ENCODE measurements at regions not wholly inside any gene's neighbourhood (a gene's known extent, or its start where the extent isn't known, plus 50 kb on each side); places are given as distances from the start of the nearest gene placed in this dataset.

- no peak for DNase-seq (ENCODE audit: low read depth, low spot score)
- TF ChIP-seq, protein P1, sequence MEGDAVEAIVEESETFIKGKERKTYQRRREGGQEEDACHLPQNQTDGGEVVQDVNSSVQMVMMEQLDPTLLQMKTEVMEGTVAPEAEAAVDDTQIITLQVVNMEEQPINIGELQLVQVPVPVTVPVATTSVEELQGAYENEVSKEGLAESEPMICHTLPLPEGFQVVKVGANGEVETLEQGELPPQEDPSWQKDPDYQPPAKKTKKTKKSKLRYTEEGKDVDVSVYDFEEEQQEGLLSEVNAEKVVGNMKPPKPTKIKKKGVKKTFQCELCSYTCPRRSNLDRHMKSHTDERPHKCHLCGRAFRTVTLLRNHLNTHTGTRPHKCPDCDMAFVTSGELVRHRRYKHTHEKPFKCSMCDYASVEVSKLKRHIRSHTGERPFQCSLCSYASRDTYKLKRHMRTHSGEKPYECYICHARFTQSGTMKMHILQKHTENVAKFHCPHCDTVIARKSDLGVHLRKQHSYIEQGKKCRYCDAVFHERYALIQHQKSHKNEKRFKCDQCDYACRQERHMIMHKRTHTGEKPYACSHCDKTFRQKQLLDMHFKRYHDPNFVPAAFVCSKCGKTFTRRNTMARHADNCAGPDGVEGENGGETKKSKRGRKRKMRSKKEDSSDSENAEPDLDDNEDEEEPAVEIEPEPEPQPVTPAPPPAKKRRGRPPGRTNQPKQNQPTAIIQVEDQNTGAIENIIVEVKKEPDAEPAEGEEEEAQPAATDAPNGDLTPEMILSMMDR (IDR thresholded peaks at IDR 0.05; ENCODE audit: low read depth, low read length), result no peak
Observed at GRCh38 chr12:24411948-24412347, 462.5 kb upstream of the SOX5 start.

DNA sequence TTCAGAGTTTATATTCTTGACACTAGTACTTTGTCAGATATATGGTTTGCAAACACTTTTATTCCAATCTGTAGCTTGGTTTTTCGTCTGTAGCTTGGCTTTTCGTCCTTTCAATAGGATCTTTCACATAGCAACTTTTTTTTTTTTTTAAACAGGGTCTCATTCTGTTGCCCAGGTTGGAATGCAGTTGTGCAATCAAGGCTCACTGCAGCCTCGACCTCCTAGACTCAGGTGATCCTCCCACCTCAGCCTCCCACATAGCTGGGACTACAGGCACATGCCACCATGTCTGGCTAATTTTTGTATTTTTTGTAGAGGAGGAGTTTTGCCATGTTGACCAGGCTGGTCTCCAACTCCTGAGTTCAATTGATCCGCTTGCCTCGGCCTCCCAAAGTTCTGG, 460.4 kb upstream of the SOX5 start:
- no peak overlapping the region for H3K4me3 ChIP-seq (ENCODE audit: low read depth, low read length)
- in situ Hi-C loops (cut with HindIII; ENCODE audit: low sequenced_read_pairs), result no loop called here
- TF ChIP-seq, protein P1 (IDR thresholded peaks at IDR 0.05; ENCODE audit: low read depth, low read length), result no peak
- no peak for DNase-seq (ENCODE audit: low read depth, low spot score)

More at GRCh38 chr12:24411948-24412347, 462.5 kb upstream of the SOX5 start:
- H3K4me3 ChIP-seq (ENCODE audit: low read depth, low read length), result no peak overlapping the region
- in situ Hi-C loops (cut with HindIII; ENCODE audit: low sequenced_read_pairs), result no loop called here

DNA sequence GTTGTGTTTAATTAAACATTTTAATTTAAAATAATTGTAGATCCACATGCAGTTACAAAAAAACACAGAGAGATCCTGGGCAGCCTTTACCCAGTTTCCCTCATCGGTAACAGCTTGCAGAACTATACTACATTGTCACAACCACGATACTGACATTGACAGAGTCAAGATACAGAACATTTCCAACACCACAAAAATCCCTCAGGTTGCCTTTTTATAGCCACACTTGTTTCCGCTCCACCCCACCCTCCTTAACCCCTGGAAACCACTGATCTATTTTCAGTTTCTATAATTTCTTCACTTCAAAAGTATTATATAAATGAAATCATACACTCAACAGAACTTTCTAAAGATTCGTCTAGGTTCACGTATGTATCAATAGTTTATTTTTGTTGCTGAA, 458.8 kb upstream of the SOX5 start:
- TF ChIP-seq, protein P1 (IDR thresholded peaks at IDR 0.05; ENCODE audit: low read depth, low read length), result no peak
- no peak overlapping the region for H3K4me3 ChIP-seq (ENCODE audit: low read depth, low read length)
- DNase-seq (ENCODE audit: low read depth, low spot score), result no peak
- in situ Hi-C loops (cut with HindIII; ENCODE audit: low sequenced_read_pairs), result no loop called here

DNA sequence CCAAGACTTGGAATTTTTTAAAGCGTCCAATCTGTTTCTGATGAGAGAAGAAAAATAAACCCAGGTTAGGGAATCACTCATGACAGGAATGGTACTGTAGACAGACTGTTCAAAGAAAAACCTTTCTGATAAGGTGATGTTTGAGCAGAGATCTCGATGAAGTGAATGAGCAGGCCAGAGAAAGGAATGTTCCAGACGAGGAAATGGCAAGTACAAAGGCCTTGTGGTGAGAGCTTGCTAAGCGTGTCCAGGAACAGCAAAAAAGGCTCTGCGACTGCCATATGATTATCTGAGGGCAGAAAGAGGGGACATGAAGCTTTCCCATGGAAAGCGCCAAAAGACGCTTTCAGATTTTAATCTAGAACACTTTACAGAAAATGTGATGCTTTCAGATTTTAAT, 458.4 kb upstream of the SOX5 start:
- no peak overlapping the region for H3K4me3 ChIP-seq (ENCODE audit: low read depth, low read length)
- TF ChIP-seq, protein P1 (IDR thresholded peaks at IDR 0.05; ENCODE audit: low read depth, low read length), result no peak
- DNase-seq (ENCODE audit: low read depth, low spot score), result no peak
- in situ Hi-C loops (cut with HindIII; ENCODE audit: low sequenced_read_pairs), result no loop called here

GRCh38 chr12:24404086-24404815, 454.8 kb upstream of the SOX5 start:
- no peak overlapping the region for H3K4me3 ChIP-seq (ENCODE audit: low read depth, low read length)
- TF ChIP-seq, protein P1 (IDR thresholded peaks at IDR 0.05; ENCODE audit: low read depth, low read length), result no peak
- DNase-seq (ENCODE audit: low read depth, low spot score), result peak; percentile 31
- in situ Hi-C loops (cut with HindIII; ENCODE audit: low sequenced_read_pairs), result no loop called here

- TF ChIP-seq, protein P1 (IDR thresholded peaks at IDR 0.05; ENCODE audit: low read depth, low read length), result no peak
- in situ Hi-C loops (cut with HindIII; ENCODE audit: low sequenced_read_pairs), result no loop called here
- no peak for DNase-seq (ENCODE audit: low read depth, low spot score)
- no peak overlapping the region for H3K4me3 ChIP-seq (ENCODE audit: low read depth, low read length)
Observed at GRCh38 chr12:24400533-24400932, 451.1 kb upstream of the SOX5 start.

All from astrocyte of the spinal cord (primary cell).